ENCODE measurements at regions not wholly inside any gene's neighbourhood (a gene's known extent, or its start where the extent isn't known, plus 50 kb on each side); places are given as distances from the start of the nearest gene placed in this dataset.
"Not testable (repeated sequence)": the region's sequence is repeated elsewhere in the genome, so short reads cannot be mapped to it uniquely, and the experiment has no call there.

- no peaks in the 10 kb centered on the region for H3K9me3 Mint-ChIP-seq
- DNase-seq (ENCODE audit: low spot score): no peak
- H3K4me1 Mint-ChIP-seq (ENCODE audit: low read depth): no peaks in the 10 kb centered on the region
- no peaks in the 10 kb centered on the region for H3K27me3 Mint-ChIP-seq (ENCODE audit: low read depth)
- no peak overlapping the region for H3K27ac Mint-ChIP-seq
- H3K36me3 Mint-ChIP-seq (ENCODE audit: low read depth): no peaks in the 10 kb centered on the region
- no peak overlapping the region for H3K4me3 Mint-ChIP-seq (ENCODE audit: low read depth)
- intact Hi-C loops (cut with micrococcal nuclease): no loop called here
Observed at GRCh38 chr3:34646911-34647460, 848.6 kb downstream of the PDCD6IP start.

DNA sequence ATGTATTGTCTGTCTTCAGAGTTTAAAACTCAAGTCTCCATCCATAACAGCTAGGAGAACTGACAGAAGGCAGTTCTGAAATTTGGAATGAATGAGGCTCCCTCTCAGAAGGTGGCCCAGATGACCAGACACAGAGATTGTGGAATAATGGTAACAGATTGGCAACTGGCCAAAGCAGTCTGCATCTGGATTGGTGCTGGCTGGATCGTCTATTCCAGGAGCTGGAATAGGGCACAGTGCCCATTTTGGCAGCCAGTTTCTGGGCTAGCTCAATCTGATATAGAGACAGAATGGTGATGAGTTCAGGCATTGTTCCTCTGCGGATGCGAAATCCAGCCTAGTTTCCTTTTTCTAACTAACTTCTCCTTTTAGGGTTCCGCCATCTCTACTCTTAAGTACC, 851.7 kb downstream of the PDCD6IP start:
- no peaks in the 10 kb centered on the region for H3K9me3 Mint-ChIP-seq
- no peaks in the 10 kb centered on the region for H3K4me1 Mint-ChIP-seq (ENCODE audit: low read depth)
- no peaks in the 10 kb centered on the region for H3K27me3 Mint-ChIP-seq (ENCODE audit: low read depth)
- no peak overlapping the region for H3K27ac Mint-ChIP-seq
- intact Hi-C loops (cut with micrococcal nuclease): no loop called here
- no peak for DNase-seq (ENCODE audit: low spot score)
- H3K36me3 Mint-ChIP-seq (ENCODE audit: low read depth): no peaks in the 10 kb centered on the region
- H3K4me3 Mint-ChIP-seq (ENCODE audit: low read depth): no peak overlapping the region

- no peak for DNase-seq (ENCODE audit: low spot score)
- H3K4me1 Mint-ChIP-seq (ENCODE audit: low read depth): no peaks in the 10 kb centered on the region
- no peak overlapping the region for H3K27ac Mint-ChIP-seq
- H3K9me3 Mint-ChIP-seq: no peaks in the 10 kb centered on the region
- no peak overlapping the region for H3K4me3 Mint-ChIP-seq (ENCODE audit: low read depth)
- intact Hi-C loops (cut with micrococcal nuclease): no loop called here
- H3K27me3 Mint-ChIP-seq (ENCODE audit: low read depth): no peaks in the 10 kb centered on the region
- H3K36me3 Mint-ChIP-seq (ENCODE audit: low read depth): no peaks in the 10 kb centered on the region
Observed at GRCh38 chr3:34668915-34669314, 870.5 kb downstream of the PDCD6IP start.

DNA sequence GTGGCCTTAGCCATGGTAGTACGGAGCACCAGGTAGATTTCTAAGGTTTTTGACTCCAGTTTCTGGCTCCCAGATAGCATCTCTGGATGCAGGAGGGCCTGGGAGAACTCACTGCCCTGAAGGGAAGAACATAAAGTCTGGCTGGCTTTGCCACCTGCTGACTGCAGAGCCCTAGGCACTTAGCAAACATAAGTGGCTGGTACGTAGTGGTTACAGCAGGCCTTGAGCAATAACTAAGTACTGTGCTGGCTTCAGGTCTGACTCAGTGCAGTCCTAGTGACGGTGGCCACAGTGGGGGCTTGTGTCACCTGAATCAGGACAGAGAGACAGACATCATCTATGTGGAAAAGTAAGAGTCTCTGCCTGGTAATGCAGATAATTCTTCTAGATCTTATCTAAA, 871.1 kb downstream of the PDCD6IP start:
- Mint-ChIP-seq H3K4me3 (ENCODE audit: low read depth) (no peak overlapping the region), H3K27me3 (ENCODE audit: low read depth) (no peaks in the 10 kb centered on the region), H3K36me3 (ENCODE audit: low read depth) (no peaks in the 10 kb centered on the region), H3K27ac (no peak overlapping the region), H3K4me1 (ENCODE audit: low read depth) (no peaks in the 10 kb centered on the region), H3K9me3 (no peaks in the 10 kb centered on the region)
- intact Hi-C loops (cut with micrococcal nuclease): no loop called here
- DNase-seq (ENCODE audit: low spot score): no peak

GRCh38 chr3:34675383-34676120, 877.1 kb downstream of the PDCD6IP start:
- Mint-ChIP-seq H3K27ac (no peak overlapping the region), H3K36me3 (ENCODE audit: low read depth) (no peaks in the 10 kb centered on the region), H3K4me3 (ENCODE audit: low read depth) (no peak overlapping the region), H3K4me1 (ENCODE audit: low read depth) (no peaks in the 10 kb centered on the region), H3K27me3 (ENCODE audit: low read depth) (no peaks in the 10 kb centered on the region), H3K9me3 (peaks cover 6% of the 10 kb centered on the region)
- intact Hi-C loops (cut with micrococcal nuclease): no loop called here
- DNase-seq (ENCODE audit: low spot score): no peak

GRCh38 chr3:34676436-34676835, 878.0 kb downstream of the PDCD6IP start:
- Mint-ChIP-seq H3K36me3 (ENCODE audit: low read depth) (no peaks in the 10 kb centered on the region), H3K4me1 (ENCODE audit: low read depth) (no peaks in the 10 kb centered on the region), H3K9me3 (peaks cover 6% of the 10 kb centered on the region), H3K4me3 (ENCODE audit: low read depth) (no peak overlapping the region), H3K27me3 (ENCODE audit: low read depth) (no peaks in the 10 kb centered on the region), H3K27ac (no peak overlapping the region)
- intact Hi-C loops (cut with micrococcal nuclease): no loop called here
- no peak for DNase-seq (ENCODE audit: low spot score)

DNA sequence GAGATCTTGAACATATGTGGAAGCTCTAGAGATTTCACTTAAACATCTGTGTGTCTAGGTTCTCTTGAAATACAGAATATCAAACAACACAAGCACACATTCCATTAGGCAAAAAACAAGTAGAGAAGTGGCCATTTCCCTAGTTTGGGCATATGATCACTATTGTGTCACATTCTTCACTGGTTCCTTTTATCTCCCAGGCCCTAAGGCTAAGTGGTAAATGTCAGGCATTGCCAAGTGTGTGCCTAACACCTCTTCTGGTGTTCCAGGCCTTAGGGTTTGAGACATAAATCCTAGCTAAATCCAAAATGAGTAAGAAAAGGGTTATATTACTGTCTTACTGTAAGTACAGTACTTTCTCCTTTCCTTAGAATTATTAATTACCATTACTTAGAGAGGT, 880.1 kb downstream of the PDCD6IP start:
- no peak overlapping the region for H3K4me3 Mint-ChIP-seq (ENCODE audit: low read depth)
- DNase-seq (ENCODE audit: low spot score): no peak
- H3K4me1 Mint-ChIP-seq (ENCODE audit: low read depth): no peaks in the 10 kb centered on the region
- intact Hi-C loops (cut with micrococcal nuclease): no loop called here
- H3K27me3 Mint-ChIP-seq (ENCODE audit: low read depth): no peaks in the 10 kb centered on the region
- no peaks in the 10 kb centered on the region for H3K36me3 Mint-ChIP-seq (ENCODE audit: low read depth)
- H3K27ac Mint-ChIP-seq: no peak overlapping the region
- H3K9me3 Mint-ChIP-seq: peaks cover 6% of the 10 kb centered on the region

DNA sequence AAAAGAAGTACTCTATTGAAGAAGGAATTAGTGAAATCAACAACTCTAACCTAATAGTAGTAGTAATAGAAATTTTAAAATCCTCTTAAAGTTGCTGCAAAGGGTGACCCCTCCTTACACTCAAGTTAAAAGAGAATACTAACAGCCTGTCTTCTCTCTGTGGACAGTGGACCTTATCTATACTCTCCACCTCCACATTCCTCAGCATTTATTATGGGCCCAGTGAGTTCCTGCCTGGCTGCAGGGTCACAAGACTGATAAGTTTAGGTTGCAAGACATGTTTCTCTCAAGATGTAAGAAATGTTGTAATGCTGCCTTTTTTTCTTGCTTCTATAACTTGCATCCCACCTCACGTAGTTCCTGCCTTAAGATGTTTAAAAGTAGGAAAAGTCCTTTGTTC, 880.6 kb downstream of the PDCD6IP start:
- H3K36me3 Mint-ChIP-seq (ENCODE audit: low read depth); H3K27ac Mint-ChIP-seq; H3K9me3 Mint-ChIP-seq; H3K27me3 Mint-ChIP-seq (ENCODE audit: low read depth); DNase-seq (ENCODE audit: low spot score); intact Hi-C loops (cut with micrococcal nuclease); H3K4me1 Mint-ChIP-seq (ENCODE audit: low read depth); H3K4me3 Mint-ChIP-seq (ENCODE audit: low read depth): not testable (repeated sequence)

GRCh38 chr3:34683851-34684250, 885.4 kb downstream of the PDCD6IP start:
- no peak overlapping the region for H3K27ac Mint-ChIP-seq
- H3K9me3 Mint-ChIP-seq: peaks cover 6% of the 10 kb centered on the region
- intact Hi-C loops (cut with micrococcal nuclease): loop anchor here (5.0 kb wide), 1 partner anchor 802 kb away; no protein-coding TSS in a partner anchor
- no peaks in the 10 kb centered on the region for H3K4me1 Mint-ChIP-seq (ENCODE audit: low read depth)
- H3K4me3 Mint-ChIP-seq (ENCODE audit: low read depth): no peak overlapping the region
- no peaks in the 10 kb centered on the region for H3K36me3 Mint-ChIP-seq (ENCODE audit: low read depth)
- no peaks in the 10 kb centered on the region for H3K27me3 Mint-ChIP-seq (ENCODE audit: low read depth)
- no peak for DNase-seq (ENCODE audit: low spot score)

GRCh38 chr3:34686541-34686940, 888.1 kb downstream of the PDCD6IP start:
- Mint-ChIP-seq H3K36me3 (ENCODE audit: low read depth) (no peaks in the 10 kb centered on the region), H3K27ac (no peak overlapping the region), H3K4me1 (ENCODE audit: low read depth) (no peaks in the 10 kb centered on the region), H3K9me3 (no peaks in the 10 kb centered on the region), H3K4me3 (ENCODE audit: low read depth) (no peak overlapping the region), H3K27me3 (ENCODE audit: low read depth) (no peaks in the 10 kb centered on the region)
- intact Hi-C loops (cut with micrococcal nuclease): no loop called here
- DNase-seq (ENCODE audit: low spot score): no peak

- Mint-ChIP-seq H3K27me3 (ENCODE audit: low read depth) (no peaks in the 10 kb centered on the region), H3K4me1 (ENCODE audit: low read depth) (no peaks in the 10 kb centered on the region), H3K4me3 (ENCODE audit: low read depth) (no peak overlapping the region), H3K27ac (no peak overlapping the region), H3K36me3 (ENCODE audit: low read depth) (no peaks in the 10 kb centered on the region), H3K9me3 (no peaks in the 10 kb centered on the region)
- DNase-seq (ENCODE audit: low spot score): no peak
- intact Hi-C loops (cut with micrococcal nuclease): no loop called here
Observed at GRCh38 chr3:34687671-34688070, 889.2 kb downstream of the PDCD6IP start.

DNA sequence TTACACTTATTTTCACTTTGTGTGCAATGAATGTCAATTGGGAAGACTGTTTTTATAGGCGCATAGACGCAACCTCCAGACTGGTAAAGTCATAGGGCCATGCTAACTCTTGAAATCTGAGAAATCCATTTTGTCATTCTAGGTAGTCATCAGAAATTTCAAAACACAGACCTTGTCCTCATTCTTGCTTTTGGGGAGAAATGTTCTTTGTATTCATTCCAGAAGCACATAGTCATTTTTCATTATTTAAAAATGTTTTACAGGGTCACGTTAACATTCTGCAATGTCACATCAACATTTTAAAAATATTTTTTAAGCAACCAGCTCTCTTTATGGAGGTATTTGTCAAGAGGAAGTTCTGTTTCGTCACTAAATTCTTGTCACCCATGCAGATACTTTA, 898.4 kb downstream of the PDCD6IP start:
- intact Hi-C loops (cut with micrococcal nuclease): no loop called here
- H3K27ac Mint-ChIP-seq: no peak overlapping the region
- no peak overlapping the region for H3K4me3 Mint-ChIP-seq (ENCODE audit: low read depth)
- no peak for DNase-seq (ENCODE audit: low spot score)
- H3K4me1 Mint-ChIP-seq (ENCODE audit: low read depth): no peaks in the 10 kb centered on the region
- H3K27me3 Mint-ChIP-seq (ENCODE audit: low read depth): no peaks in the 10 kb centered on the region
- H3K36me3 Mint-ChIP-seq (ENCODE audit: low read depth): no peaks in the 10 kb centered on the region
- H3K9me3 Mint-ChIP-seq: peaks cover 23% of the 10 kb centered on the region

DNA sequence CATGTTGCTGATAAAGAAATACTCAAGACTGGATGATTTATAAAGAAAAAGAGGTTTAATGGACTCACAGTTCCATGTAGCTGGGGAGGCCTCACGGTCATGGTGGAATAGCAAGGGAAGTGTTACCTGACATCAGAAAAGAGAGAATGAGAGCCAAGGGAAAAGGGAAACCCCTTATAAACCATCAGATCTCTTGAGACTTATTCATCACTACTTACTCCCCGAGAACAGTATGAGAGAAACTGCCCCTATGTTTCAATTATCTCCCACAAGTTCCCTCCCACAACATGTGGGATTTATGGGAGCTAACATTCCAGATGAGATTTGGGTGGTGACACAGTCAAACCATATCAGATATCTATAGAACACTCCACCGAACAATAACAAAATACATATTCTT, 904.6 kb downstream of the PDCD6IP start:
- no peaks in the 10 kb centered on the region for H3K27me3 Mint-ChIP-seq (ENCODE audit: low read depth)

More for the DNA sequence above, 904.6 kb downstream of the PDCD6IP start:
- H3K36me3 Mint-ChIP-seq (ENCODE audit: low read depth): no peaks in the 10 kb centered on the region
- intact Hi-C loops (cut with micrococcal nuclease): no loop called here
- H3K9me3 Mint-ChIP-seq: peaks cover 34% of the 10 kb centered on the region
- DNase-seq (ENCODE audit: low spot score): no peak
- H3K4me1 Mint-ChIP-seq (ENCODE audit: low read depth): no peaks in the 10 kb centered on the region
- no peak overlapping the region for H3K4me3 Mint-ChIP-seq (ENCODE audit: low read depth)
- no peak overlapping the region for H3K27ac Mint-ChIP-seq

Data from activated T-helper 2 cell treated with anti-CD3 and anti-CD28 coated beads, Interferon-gamma antibody, Interleukin-2, Interleukin-4, amounts not matched to agents 10 μg/mL and 5 μg/mL and 100 μg/mL, durations not matched to agents 14 hours and 24 hours and 36 hours (primary cell).